Neural progenitor cell (in vitro differentiated cells): ENCODE measurements at regions not wholly inside any gene's neighbourhood (a gene's known extent, or its start where the extent isn't known, plus 50 kb on each side); places are given as distances from the start of the nearest gene placed in this dataset.

Source experiments
- EZH2 ChIP-seq: fragments of 200-600 bp; sonication (generic); IDR thresholded peaks from 2 replicates; pipeline ENCODE4 v1.6.1; 2017; ENCODE audit warnings: antibody characterized with exemption, mild to moderate bottlenecking, moderate library complexity
- EZH2phosphoT487 ChIP-seq: fragments of 200-600 bp; sonication (generic); IDR thresholded peaks from 2 replicates; pipeline ENCODE4 v1.6.1; 2017; ENCODE audit warnings: antibody characterized with exemption
- TF ChIP-seq, protein P1 (sequence below): fragments of 200-600 bp; sonication (generic); IDR thresholded peaks from 2 replicates; pipeline ENCODE4 v1.5.1; 2017; ENCODE audit warnings: antibody characterized with exemption, mild to moderate bottlenecking

- TF ChIP-seq, protein P1, sequence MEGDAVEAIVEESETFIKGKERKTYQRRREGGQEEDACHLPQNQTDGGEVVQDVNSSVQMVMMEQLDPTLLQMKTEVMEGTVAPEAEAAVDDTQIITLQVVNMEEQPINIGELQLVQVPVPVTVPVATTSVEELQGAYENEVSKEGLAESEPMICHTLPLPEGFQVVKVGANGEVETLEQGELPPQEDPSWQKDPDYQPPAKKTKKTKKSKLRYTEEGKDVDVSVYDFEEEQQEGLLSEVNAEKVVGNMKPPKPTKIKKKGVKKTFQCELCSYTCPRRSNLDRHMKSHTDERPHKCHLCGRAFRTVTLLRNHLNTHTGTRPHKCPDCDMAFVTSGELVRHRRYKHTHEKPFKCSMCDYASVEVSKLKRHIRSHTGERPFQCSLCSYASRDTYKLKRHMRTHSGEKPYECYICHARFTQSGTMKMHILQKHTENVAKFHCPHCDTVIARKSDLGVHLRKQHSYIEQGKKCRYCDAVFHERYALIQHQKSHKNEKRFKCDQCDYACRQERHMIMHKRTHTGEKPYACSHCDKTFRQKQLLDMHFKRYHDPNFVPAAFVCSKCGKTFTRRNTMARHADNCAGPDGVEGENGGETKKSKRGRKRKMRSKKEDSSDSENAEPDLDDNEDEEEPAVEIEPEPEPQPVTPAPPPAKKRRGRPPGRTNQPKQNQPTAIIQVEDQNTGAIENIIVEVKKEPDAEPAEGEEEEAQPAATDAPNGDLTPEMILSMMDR, result peak; percentile 6
- TF ChIP-seq EZH2, result no peak
- no peak for TF ChIP-seq EZH2phosphoT487
These were observed 495.9 kb upstream of the NECTIN3 start for GRCh38 chr3:110575702-110576101.
